GM21717 (cell line): ENCODE measurements at regions not wholly inside any gene's neighbourhood (a gene's known extent, or its start where the extent isn't known, plus 50 kb on each side); places are given as distances from the start of the nearest gene placed in this dataset.

Experiments
- ATAC-seq: cut with Tn5 transposase; IDR thresholded peaks from one replicate; pipeline ENCODE4 v1.9.1; 2021; ENCODE audit warnings: mild to moderate bottlenecking, moderate library complexity; ENCODE audit not compliant: unreplicated experiment

- no peak for ATAC-seq
These were observed 242.6 kb downstream of the DRD1 start for GRCh38 chr5:175201393-175201792.

GRCh38 chr5:175195698-175196656 is 248.0 kb downstream of the DRD1 start:
- ATAC-seq = no peak

GRCh38 chr5:175181331-175181730 is 262.7 kb downstream of the DRD1 start:
- no peak for ATAC-seq

- ATAC-seq = no peak
These were observed 273.1 kb downstream of the DRD1 start for GRCh38 chr5:175170899-175171298.

GRCh38 chr5:175168882-175169507 is 275.0 kb downstream of the DRD1 start:
- no peak for ATAC-seq

GRCh38 chr5:175166026-175166425 is 278.0 kb downstream of the DRD1 start:
- ATAC-seq = no peak

GRCh38 chr5:175163586-175164275 is 280.3 kb downstream of the DRD1 start:
- ATAC-seq = no peak

- no peak for ATAC-seq
These were observed 281.9 kb downstream of the DRD1 start for GRCh38 chr5:175162036-175162435.

GRCh38 chr5:175159956-175160355 is 284.0 kb downstream of the DRD1 start:
- no peak for ATAC-seq

GRCh38 chr5:175148636-175149172 is 295.3 kb downstream of the DRD1 start:
- no peak for ATAC-seq

GRCh38 chr5:175146733-175147132 is 297.2 kb downstream of the DRD1 start:
- no peak for ATAC-seq

- ATAC-seq = no peak
These were observed 302.6 kb downstream of the DRD1 start for GRCh38 chr5:175141421-175141820.

- ATAC-seq = no peak
These were observed 310.8 kb downstream of the DRD1 start for GRCh38 chr5:175133185-175133584.

GRCh38 chr5:175131432-175131831 is 312.6 kb downstream of the DRD1 start:
- ATAC-seq = no peak

GRCh38 chr5:175129619-175130018 is 314.4 kb downstream of the DRD1 start:
- no peak for ATAC-seq

- ATAC-seq = no peak
These were observed 314.9 kb downstream of the DRD1 start for GRCh38 chr5:175129121-175129520.

- ATAC-seq = no peak
These were observed 319.2 kb downstream of the DRD1 start for GRCh38 chr5:175124821-175125220.

GRCh38 chr5:175124251-175124813 is 319.6 kb downstream of the DRD1 start:
- ATAC-seq = no peak

- no peak for ATAC-seq
These were observed 320.4 kb downstream of the DRD1 start for GRCh38 chr5:175123542-175123941.

- no peak for ATAC-seq
These were observed 322.5 kb downstream of the DRD1 start for GRCh38 chr5:175121457-175121856.

- ATAC-seq = no peak
These were observed 323.6 kb downstream of the DRD1 start for GRCh38 chr5:175120412-175120811.
